ENCODE measurements at regions not wholly inside any gene's neighbourhood (a gene's known extent, or its start where the extent isn't known, plus 50 kb on each side); places are given as distances from the start of the nearest gene placed in this dataset.

DNA sequence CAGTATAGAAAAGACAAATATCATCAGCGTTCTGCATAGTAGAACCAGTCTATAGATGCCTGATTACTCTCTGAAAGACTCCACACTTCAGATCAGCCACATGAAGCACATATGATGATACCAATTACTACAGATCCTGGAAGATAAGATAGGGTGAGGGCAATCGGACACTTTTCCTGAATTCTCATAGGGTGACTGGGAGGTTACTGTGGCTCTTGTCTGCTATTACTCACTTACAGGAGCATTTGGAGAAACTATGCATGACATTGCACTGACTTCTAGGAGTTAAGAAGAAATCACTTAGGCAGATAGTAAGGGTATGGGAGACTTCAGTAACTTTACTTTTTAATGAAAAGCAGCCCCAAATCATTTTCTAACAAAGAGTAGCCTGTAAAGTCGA is 1140.9 kb downstream of the XPNPEP1 start:
- H3K27ac Mint-ChIP-seq: no peak overlapping the region
- H3K27me3 Mint-ChIP-seq: no peaks in the 10 kb centered on the region
- H3K36me3 Mint-ChIP-seq: no peaks in the 10 kb centered on the region
- H3K4me3 Mint-ChIP-seq: no peak overlapping the region
- no peaks in the 10 kb centered on the region for H3K4me1 Mint-ChIP-seq (ENCODE audit: low read depth)
- H3K9me3 Mint-ChIP-seq (ENCODE audit: low read depth): peaks cover 9% of the 10 kb centered on the region

DNA sequence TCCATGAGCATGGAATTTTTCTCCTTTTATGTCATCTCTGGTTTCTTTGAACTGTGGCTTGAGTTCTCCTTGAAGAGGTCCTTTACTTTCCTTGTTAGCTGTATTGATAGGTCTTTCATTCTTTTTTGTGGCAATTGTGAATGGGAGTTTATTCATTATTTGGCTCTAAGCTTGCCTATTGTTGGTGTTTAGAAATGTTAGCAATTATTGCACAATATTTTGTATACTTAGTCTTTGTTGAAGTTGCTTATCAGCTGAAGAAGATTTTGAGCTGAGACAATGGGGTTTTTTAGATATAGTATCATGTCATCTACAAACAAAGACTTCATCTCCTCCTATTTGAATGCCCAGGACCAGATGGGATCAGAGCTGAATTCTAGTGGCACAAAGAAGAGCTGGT is 1143.8 kb downstream of the XPNPEP1 start:
- Mint-ChIP-seq H3K36me3 (no peaks in the 10 kb centered on the region), H3K4me3 (no peak overlapping the region), H3K4me1 (ENCODE audit: low read depth) (no peaks in the 10 kb centered on the region), H3K27me3 (no peaks in the 10 kb centered on the region), H3K27ac (no peak overlapping the region), H3K9me3 (ENCODE audit: low read depth) (peaks cover 5% of the 10 kb centered on the region)

DNA sequence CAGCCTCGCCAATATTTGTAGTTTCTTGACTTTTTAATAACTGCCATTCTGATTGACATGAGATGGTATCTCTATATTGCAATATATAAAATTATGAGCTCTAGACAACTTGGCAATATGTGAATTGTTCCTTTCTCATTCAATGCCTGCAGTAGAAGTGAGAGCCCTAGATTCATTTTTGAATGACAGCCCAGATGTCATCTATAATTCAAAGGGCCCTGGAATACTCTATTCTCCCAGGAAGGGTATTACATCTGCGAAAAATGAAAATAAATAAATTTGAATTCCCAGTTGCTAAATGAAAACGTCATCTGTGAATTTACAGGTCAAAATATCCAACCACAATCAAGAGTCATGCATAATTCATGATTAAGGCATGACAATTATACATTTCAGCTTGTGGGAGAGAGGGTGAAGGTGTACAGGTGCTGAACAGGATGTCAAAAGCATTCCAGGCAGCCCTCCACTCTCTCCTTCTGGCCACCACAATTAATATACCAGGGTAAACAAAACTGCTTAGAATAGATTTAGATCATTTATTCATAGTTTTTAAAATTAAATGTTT is 1147.3 kb downstream of the XPNPEP1 start:
- H3K27ac Mint-ChIP-seq: no peak overlapping the region
- H3K4me1 Mint-ChIP-seq (ENCODE audit: low read depth): no peaks in the 10 kb centered on the region
- no peaks in the 10 kb centered on the region for H3K27me3 Mint-ChIP-seq
- no peaks in the 10 kb centered on the region for H3K9me3 Mint-ChIP-seq (ENCODE audit: low read depth)
- H3K36me3 Mint-ChIP-seq: no peaks in the 10 kb centered on the region
- no peak overlapping the region for H3K4me3 Mint-ChIP-seq

DNA sequence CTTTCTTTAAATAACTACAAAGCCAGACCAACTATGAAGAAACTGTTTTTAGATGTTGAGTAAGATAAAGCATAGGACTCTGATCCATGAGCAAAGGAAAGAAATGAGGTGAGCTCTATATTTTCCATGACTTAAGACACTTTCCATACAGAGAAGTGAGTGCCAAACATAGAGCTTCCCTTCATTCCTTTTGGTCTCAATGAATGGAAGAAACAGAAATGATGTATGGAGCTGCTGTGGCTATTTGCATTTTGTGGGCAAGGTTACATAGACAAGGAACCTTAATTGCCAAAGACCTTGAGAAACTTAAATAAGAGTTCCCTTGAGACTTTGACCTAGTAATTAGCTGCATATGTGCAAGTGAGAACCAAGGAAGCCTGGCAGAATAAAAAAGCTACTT is 1152.2 kb downstream of the XPNPEP1 start:
- Mint-ChIP-seq H3K27me3 (no peaks in the 10 kb centered on the region), H3K4me3 (no peak overlapping the region), H3K4me1 (ENCODE audit: low read depth) (no peaks in the 10 kb centered on the region), H3K36me3 (no peaks in the 10 kb centered on the region), H3K27ac (no peak overlapping the region), H3K9me3 (ENCODE audit: low read depth) (peaks cover 7% of the 10 kb centered on the region)

DNA sequence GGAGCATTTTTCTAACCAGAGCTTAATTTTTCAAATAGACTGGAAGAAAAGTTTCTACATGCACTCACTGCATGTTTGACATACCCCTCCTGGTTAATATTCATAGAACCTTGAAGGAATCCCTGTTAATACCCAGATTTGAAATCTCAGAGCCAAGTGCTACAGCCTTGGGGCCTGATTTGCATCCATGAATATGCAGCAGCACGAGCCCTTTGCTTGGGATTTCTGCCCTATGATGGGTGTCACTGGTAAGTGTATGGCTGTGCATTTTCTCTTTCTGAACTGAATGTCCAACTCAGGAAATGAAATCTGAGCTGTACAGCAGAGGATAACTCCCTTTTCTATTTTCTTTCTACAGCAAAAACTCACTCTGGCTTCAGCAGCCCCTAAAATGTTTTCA is 1157.5 kb downstream of the XPNPEP1 start:
- H3K4me3 Mint-ChIP-seq: no peak overlapping the region

DNA sequence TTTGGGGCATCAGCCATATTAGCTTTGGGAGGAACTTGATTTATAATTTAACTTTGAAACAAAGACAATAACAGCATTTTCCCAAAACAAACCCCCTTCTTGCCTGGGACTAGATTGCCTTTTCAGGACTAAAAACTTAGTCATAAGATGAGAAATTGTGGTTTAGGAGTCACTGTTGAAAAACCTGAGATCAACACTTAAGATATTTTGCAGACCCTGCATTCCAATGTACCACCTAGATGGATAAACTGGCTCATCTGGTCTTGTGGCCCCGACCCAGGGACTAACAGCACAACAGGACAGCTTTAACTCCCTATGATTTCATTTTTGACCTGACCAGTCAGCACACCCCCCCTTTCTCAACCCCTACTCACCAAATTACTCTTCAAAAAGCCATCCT is 1165.4 kb downstream of the XPNPEP1 start:
- Mint-ChIP-seq H3K9me3 (ENCODE audit: low read depth) (peaks cover 18% of the 10 kb centered on the region), H3K4me1 (ENCODE audit: low read depth) (no peaks in the 10 kb centered on the region), H3K36me3 (no peaks in the 10 kb centered on the region), H3K27ac (no peak overlapping the region), H3K27me3 (no peaks in the 10 kb centered on the region), H3K4me3 (no peak overlapping the region)

More for the DNA sequence above, 1157.5 kb downstream of the XPNPEP1 start:
- Mint-ChIP-seq H3K27ac (no peak overlapping the region), H3K9me3 (ENCODE audit: low read depth) (peaks cover 15% of the 10 kb centered on the region), H3K36me3 (no peaks in the 10 kb centered on the region), H3K4me1 (ENCODE audit: low read depth) (no peaks in the 10 kb centered on the region), H3K27me3 (no peaks in the 10 kb centered on the region)

DNA sequence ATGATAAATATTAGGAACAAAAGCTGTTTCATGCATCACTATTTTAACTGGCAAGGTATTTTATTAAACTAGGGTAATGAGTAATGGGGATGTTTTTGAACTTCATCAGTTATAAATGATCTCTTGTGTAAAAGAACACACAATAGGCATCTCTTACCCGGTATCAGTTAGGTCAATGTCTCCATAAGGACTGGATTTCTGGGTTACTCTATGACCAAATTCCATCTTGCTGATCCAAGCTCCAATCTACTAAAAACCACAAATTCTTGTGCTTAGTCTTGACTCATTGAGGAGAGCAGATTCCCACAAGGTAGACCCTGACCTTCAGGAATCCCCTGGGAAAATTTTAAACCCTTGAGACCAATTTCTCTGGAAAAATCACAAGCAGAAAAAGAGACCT is 1167.7 kb downstream of the XPNPEP1 start:
- H3K27ac Mint-ChIP-seq: no peak overlapping the region
- no peaks in the 10 kb centered on the region for H3K36me3 Mint-ChIP-seq
- no peaks in the 10 kb centered on the region for H3K27me3 Mint-ChIP-seq

DNA sequence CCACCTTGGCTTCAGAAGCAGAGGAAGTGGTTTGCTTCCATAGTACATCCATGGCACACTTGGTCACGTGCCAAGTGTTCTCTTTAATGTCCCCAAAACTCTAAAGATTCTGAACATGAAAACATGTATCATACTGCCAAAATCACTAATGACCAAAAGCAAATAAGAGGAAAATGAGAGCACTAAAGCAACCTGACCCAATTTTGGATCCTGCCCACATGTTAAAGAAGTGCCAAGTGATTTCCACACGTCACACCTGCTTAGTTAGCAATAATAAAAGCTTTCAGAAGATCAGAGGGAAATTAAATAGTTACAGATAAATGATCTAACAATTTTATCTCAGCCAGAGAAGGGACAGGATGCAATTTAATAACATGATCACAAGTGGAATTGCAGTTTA is 1170.0 kb downstream of the XPNPEP1 start:
- Mint-ChIP-seq H3K4me3 (no peak overlapping the region), H3K36me3 (no peaks in the 10 kb centered on the region), H3K27ac (no peak overlapping the region), H3K9me3 (ENCODE audit: low read depth) (peaks cover 14% of the 10 kb centered on the region), H3K4me1 (ENCODE audit: low read depth) (no peaks in the 10 kb centered on the region), H3K27me3 (no peaks in the 10 kb centered on the region)

More for the DNA sequence above, 1167.7 kb downstream of the XPNPEP1 start:
- Mint-ChIP-seq H3K4me1 (ENCODE audit: low read depth) (no peaks in the 10 kb centered on the region), H3K9me3 (ENCODE audit: low read depth) (peaks cover 18% of the 10 kb centered on the region), H3K4me3 (no peak overlapping the region)

DNA sequence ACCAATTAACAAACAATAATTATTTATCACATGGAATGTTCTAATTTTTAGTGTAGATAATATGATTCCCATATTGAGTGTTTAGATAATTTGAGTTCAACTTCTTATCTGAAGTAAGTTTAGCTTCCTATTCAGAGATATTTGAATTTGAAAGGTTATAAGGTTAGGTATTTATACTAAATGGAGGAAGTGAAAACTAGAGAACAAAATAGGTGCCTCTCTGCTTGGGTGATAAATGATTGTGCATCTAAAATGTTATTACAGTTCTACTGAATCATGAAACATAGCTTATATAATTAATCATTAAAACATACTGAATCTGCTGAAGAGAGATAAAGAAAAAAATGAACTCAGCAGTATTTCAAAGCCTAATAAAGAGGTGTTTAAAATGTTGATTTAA is 1174.3 kb downstream of the XPNPEP1 start:
- no peak overlapping the region for H3K27ac Mint-ChIP-seq
- H3K4me1 Mint-ChIP-seq (ENCODE audit: low read depth): no peaks in the 10 kb centered on the region
- H3K36me3 Mint-ChIP-seq: no peaks in the 10 kb centered on the region
- no peaks in the 10 kb centered on the region for H3K27me3 Mint-ChIP-seq
- H3K4me3 Mint-ChIP-seq: no peak overlapping the region
- H3K9me3 Mint-ChIP-seq (ENCODE audit: low read depth): peaks cover 12% of the 10 kb centered on the region

DNA sequence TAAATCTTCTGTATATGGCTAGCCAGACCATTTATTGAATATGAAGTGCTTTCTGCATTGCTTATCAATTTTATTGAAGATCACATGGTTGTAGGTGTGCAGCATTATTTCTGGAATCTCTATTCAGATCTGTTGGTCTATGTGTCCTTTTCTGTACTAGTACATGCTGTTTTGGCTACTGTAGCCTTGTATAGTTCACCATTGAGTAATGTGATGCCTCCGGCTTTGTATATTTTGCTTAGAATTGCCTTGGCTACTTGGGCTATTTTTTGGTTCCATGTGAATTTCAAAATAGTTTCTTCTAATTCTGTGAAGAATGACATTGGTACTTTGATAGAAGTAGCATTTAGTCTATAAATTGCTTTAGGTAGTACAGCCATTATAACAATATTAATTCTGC is 1187.2 kb downstream of the XPNPEP1 start:
- H3K27ac Mint-ChIP-seq: no peak overlapping the region
- H3K9me3 Mint-ChIP-seq (ENCODE audit: low read depth): peaks cover 4% of the 10 kb centered on the region
- no peaks in the 10 kb centered on the region for H3K27me3 Mint-ChIP-seq
- no peaks in the 10 kb centered on the region for H3K36me3 Mint-ChIP-seq
- H3K4me1 Mint-ChIP-seq (ENCODE audit: low read depth): no peaks in the 10 kb centered on the region
- no peak overlapping the region for H3K4me3 Mint-ChIP-seq

DNA sequence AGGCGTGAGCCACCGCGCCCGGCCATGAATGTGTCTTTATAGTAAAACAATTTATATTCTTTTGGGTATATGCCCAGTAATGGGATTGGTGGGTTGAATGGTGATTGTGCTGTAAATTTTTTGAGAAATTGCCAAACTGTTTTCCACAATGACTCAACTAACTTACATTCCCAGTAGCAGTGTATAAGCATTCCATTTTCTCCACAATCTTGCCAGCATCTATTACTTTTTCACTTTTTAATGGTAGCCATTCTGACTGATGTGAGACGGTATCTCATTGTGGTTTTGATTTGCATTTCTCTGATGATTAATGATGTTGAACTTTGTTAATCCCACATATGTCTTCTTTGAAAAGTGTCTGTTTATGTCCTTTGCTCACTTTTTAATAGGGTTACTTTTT is 1187.9 kb downstream of the XPNPEP1 start:
- no peaks in the 10 kb centered on the region for H3K4me1 Mint-ChIP-seq (ENCODE audit: low read depth)
- H3K27ac Mint-ChIP-seq: no peak overlapping the region
- H3K9me3 Mint-ChIP-seq (ENCODE audit: low read depth): peaks cover 4% of the 10 kb centered on the region
- no peaks in the 10 kb centered on the region for H3K36me3 Mint-ChIP-seq
- no peak overlapping the region for H3K4me3 Mint-ChIP-seq
- H3K27me3 Mint-ChIP-seq: no peaks in the 10 kb centered on the region

DNA sequence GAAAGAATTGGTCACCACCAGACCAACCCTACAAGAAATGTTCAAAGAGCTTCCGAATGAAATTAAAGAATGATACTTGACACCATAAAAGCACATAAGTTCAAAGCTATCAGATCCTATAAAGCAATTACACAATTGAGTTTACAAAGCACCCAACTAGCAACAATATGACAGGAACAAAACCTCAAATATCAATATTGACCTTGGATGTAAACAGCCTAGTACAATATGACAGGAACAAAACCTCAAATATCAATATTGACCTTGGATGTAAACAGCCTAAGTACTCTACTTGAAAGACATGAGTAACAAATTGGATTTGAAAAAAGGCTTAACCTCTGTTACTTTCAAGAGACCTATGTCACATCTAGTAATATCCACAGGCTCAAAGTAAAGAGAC is 1201.4 kb downstream of the XPNPEP1 start:
- no peaks in the 10 kb centered on the region for H3K4me1 Mint-ChIP-seq (ENCODE audit: low read depth)
- H3K9me3 Mint-ChIP-seq (ENCODE audit: low read depth): peaks cover 15% of the 10 kb centered on the region
- H3K27ac Mint-ChIP-seq: no peak overlapping the region
- no peak overlapping the region for H3K4me3 Mint-ChIP-seq
- no peaks in the 10 kb centered on the region for H3K36me3 Mint-ChIP-seq
- no peaks in the 10 kb centered on the region for H3K27me3 Mint-ChIP-seq

DNA sequence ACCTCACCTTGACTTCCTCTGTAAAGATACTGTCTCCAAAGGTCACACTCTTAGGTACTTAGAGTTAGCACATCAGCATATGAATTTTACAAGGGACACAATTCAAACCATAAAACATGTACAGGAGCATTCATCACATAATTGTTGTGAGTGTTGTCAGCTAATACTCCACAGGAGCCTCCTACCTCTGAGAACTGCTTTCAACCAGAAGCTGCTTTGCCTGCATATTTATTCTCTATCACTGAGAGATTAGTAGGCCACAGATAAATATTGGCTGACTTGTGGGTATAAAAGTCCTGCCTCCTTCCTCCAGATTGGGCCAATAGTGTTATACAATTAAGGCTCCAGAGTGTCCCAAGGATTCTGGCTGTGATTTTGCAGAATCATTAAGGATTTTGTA is 1207.0 kb downstream of the XPNPEP1 start:
- no peaks in the 10 kb centered on the region for H3K36me3 Mint-ChIP-seq
- H3K4me3 Mint-ChIP-seq: no peak overlapping the region
- no peaks in the 10 kb centered on the region for H3K4me1 Mint-ChIP-seq (ENCODE audit: low read depth)
- H3K27me3 Mint-ChIP-seq: no peaks in the 10 kb centered on the region
- peaks cover 19% of the 10 kb centered on the region for H3K9me3 Mint-ChIP-seq (ENCODE audit: low read depth)
- H3K27ac Mint-ChIP-seq: no peak overlapping the region

DNA sequence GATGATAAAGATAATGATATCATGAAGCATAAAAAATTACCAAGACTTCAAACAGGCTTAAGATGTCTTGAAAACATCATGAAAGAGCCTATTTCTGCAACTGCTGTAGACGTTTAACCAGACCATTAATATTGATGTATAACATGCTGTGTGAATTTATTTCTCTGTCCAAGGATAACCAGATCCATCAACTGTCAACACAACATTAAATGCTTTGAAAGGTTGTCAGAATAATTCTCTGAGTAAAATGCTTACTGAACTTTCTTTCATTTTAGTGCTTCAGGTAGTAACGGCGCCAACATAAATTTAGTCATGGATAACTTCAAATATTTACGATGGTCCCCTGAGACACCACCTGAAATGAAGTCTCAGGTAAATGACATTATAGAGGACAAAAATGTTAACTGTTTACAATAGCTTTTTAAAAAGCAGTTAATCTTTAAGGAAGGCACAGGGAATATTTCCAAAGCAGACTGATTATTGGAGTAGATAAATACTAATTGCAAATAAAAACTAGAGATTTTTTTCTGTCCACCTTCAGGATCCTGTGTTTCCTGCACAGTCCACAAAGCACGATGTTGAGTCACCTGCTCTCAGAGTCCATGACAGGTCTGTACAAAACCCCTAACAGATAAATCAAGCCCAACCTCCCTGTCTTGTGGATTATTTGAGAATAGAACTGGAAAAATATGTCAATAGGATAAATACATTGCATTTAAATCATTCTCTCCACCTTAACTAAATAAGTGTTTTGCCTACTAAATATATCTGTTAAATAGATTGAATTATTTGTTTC is 1213.2 kb downstream of the XPNPEP1 start:
- Mint-ChIP-seq H3K4me1 (ENCODE audit: low read depth) (no peaks in the 10 kb centered on the region), H3K9me3 (ENCODE audit: low read depth) (peaks cover 12% of the 10 kb centered on the region), H3K4me3 (no peak overlapping the region), H3K36me3 (no peaks in the 10 kb centered on the region), H3K27me3 (no peaks in the 10 kb centered on the region), H3K27ac (no peak overlapping the region)

DNA sequence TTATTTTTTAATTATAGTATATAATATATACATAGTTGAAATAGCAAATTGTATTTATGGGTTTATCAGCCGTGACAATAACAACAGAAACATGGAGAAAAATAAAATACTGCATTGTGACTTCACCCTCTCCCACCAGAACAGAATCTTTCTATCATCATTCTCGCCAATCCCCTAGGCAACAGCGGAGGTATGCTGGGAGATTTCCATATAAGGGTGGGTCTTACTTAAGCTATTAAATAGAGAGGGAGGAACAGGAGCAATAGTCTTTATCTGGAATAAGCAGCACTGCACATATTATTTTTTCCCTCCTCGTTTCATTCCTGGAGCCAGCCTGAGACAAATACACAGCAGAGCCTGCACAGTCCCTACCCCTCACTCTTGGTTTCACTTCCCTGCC is 1214.9 kb downstream of the XPNPEP1 start:
- no peaks in the 10 kb centered on the region for H3K27me3 Mint-ChIP-seq
- H3K36me3 Mint-ChIP-seq: no peaks in the 10 kb centered on the region
- H3K9me3 Mint-ChIP-seq (ENCODE audit: low read depth): peaks cover 11% of the 10 kb centered on the region
- no peak overlapping the region for H3K4me3 Mint-ChIP-seq
- no peak overlapping the region for H3K27ac Mint-ChIP-seq
- no peaks in the 10 kb centered on the region for H3K4me1 Mint-ChIP-seq (ENCODE audit: low read depth)
